H1 (cell line): ENCODE measurements at regions not wholly inside any gene's neighbourhood (a gene's known extent, or its start where the extent isn't known, plus 50 kb on each side); places are given as distances from the start of the nearest gene placed in this dataset.

Source experiments
- POLR2AphosphoS5 ChIP-seq: IDR thresholded peaks from 2 replicates; pipeline ENCODE4 v1.6.1; 2011; ENCODE audit warnings: low read depth, low read length
- POU5F1 ChIP-seq: IDR thresholded peaks from 2 replicates; pipeline ENCODE4 v1.6.1; 2011; ENCODE audit warnings: low read depth, mild to moderate bottlenecking, low read length, moderate library complexity
- RFX5 ChIP-seq: IDR thresholded peaks from 2 replicates; pipeline ENCODE4 v1.6.1; 2011; ENCODE audit warnings: low read depth, low read length, improper control_type of control experiment, borderline replicate concordance
- TBP ChIP-seq: IDR thresholded peaks from 2 replicates; pipeline ENCODE4 v1.6.1; 2011; ENCODE audit warnings: low read depth, low read length, improper control_type of control experiment
- TCF12 ChIP-seq: IDR thresholded peaks from 2 replicates; pipeline ENCODE4 v1.6.1; 2011; ENCODE audit warnings: low read depth, mild to moderate bottlenecking, low read length
- ZNF274 ChIP-seq: IDR thresholded peaks from 2 replicates; pipeline ENCODE4 v1.7.0; 2012; ENCODE audit warnings: low read length, borderline replicate concordance; ENCODE audit errors: extremely low read depth
- TF ChIP-seq, protein P1 (sequence below): fragments of 300-600 bp; sonication (generic); IDR thresholded peaks from 2 replicates; pipeline ENCODE4 v1.7.1; 2012; ENCODE audit warnings: low read length, moderate library complexity, mild to moderate bottlenecking, inconsistent platforms; ENCODE audit not compliant: insufficient replicate concordance

DNA sequence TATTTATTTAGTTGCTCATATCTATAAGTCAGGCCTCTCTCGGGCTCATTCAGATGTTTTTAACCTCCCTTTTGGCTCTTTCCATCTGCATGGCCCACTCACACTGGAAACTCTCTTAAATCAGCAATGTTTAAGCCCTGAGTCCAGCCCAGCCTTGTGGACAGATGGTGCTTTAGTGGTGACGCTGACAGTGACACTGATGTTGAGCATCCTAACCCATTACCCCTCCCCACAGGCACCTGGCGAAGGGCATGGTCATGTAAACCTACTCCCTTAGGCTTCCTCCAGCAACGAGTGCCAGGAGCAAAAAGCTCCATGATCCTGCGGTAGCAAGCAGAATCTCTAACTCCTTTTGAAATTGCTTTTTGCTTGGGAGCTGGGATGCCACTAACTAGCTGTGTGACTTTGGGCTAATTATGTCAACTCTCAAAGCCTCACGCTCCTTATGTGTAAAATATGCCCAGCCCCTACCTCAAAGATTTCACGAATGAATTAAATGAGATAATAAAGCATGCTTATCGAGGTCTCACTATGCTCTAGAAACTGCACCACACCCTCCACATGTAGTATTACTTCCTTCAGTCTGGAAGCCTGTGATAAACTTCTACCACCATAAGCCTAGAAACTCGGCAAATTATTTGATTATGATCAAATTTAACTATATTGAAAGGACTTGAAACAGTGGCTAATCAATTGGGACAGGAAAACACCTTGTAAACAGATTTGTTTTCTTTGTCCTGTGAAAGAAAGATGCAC lies 569.4 kb downstream of the BCOR start (continued):
- TF ChIP-seq, protein P1, sequence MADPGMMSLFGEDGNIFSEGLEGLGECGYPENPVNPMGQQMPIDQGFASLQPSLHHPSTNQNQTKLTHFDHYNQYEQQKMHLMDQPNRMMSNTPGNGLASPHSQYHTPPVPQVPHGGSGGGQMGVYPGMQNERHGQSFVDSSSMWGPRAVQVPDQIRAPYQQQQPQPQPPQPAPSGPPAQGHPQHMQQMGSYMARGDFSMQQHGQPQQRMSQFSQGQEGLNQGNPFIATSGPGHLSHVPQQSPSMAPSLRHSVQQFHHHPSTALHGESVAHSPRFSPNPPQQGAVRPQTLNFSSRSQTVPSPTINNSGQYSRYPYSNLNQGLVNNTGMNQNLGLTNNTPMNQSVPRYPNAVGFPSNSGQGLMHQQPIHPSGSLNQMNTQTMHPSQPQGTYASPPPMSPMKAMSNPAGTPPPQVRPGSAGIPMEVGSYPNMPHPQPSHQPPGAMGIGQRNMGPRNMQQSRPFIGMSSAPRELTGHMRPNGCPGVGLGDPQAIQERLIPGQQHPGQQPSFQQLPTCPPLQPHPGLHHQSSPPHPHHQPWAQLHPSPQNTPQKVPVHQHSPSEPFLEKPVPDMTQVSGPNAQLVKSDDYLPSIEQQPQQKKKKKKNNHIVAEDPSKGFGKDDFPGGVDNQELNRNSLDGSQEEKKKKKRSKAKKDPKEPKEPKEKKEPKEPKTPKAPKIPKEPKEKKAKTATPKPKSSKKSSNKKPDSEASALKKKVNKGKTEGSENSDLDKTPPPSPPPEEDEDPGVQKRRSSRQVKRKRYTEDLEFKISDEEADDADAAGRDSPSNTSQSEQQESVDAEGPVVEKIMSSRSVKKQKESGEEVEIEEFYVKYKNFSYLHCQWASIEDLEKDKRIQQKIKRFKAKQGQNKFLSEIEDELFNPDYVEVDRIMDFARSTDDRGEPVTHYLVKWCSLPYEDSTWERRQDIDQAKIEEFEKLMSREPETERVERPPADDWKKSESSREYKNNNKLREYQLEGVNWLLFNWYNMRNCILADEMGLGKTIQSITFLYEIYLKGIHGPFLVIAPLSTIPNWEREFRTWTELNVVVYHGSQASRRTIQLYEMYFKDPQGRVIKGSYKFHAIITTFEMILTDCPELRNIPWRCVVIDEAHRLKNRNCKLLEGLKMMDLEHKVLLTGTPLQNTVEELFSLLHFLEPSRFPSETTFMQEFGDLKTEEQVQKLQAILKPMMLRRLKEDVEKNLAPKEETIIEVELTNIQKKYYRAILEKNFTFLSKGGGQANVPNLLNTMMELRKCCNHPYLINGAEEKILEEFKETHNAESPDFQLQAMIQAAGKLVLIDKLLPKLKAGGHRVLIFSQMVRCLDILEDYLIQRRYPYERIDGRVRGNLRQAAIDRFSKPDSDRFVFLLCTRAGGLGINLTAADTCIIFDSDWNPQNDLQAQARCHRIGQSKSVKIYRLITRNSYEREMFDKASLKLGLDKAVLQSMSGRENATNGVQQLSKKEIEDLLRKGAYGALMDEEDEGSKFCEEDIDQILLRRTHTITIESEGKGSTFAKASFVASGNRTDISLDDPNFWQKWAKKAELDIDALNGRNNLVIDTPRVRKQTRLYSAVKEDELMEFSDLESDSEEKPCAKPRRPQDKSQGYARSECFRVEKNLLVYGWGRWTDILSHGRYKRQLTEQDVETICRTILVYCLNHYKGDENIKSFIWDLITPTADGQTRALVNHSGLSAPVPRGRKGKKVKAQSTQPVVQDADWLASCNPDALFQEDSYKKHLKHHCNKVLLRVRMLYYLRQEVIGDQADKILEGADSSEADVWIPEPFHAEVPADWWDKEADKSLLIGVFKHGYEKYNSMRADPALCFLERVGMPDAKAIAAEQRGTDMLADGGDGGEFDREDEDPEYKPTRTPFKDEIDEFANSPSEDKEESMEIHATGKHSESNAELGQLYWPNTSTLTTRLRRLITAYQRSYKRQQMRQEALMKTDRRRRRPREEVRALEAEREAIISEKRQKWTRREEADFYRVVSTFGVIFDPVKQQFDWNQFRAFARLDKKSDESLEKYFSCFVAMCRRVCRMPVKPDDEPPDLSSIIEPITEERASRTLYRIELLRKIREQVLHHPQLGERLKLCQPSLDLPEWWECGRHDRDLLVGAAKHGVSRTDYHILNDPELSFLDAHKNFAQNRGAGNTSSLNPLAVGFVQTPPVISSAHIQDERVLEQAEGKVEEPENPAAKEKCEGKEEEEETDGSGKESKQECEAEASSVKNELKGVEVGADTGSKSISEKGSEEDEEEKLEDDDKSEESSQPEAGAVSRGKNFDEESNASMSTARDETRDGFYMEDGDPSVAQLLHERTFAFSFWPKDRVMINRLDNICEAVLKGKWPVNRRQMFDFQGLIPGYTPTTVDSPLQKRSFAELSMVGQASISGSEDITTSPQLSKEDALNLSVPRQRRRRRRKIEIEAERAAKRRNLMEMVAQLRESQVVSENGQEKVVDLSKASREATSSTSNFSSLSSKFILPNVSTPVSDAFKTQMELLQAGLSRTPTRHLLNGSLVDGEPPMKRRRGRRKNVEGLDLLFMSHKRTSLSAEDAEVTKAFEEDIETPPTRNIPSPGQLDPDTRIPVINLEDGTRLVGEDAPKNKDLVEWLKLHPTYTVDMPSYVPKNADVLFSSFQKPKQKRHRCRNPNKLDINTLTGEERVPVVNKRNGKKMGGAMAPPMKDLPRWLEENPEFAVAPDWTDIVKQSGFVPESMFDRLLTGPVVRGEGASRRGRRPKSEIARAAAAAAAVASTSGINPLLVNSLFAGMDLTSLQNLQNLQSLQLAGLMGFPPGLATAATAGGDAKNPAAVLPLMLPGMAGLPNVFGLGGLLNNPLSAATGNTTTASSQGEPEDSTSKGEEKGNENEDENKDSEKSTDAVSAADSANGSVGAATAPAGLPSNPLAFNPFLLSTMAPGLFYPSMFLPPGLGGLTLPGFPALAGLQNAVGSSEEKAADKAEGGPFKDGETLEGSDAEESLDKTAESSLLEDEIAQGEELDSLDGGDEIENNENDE = no peak
- TF ChIP-seq ZNF274 (no peak), RFX5 (no peak), TBP (no peak), POLR2AphosphoS5 (no peak), POU5F1 (no peak), TCF12 (no peak)
